NCI-H1105 treated with DMSO at 0.1 percent for 48 hours (cell line): ENCODE measurements at regions not wholly inside any gene's neighbourhood (a gene's known extent, or its start where the extent isn't known, plus 50 kb on each side); places are given as distances from the start of the nearest gene placed in this dataset.
"Not testable (repeated sequence)": the region's sequence is repeated elsewhere in the genome, so short reads cannot be mapped to it uniquely, and the experiment has no call there.

Experiments
- DNase-seq: peaks from one replicate; lab custom pipeline; 2025; lab: John Stamatoyannopoulos, UW

- DNase-seq: no peak
Observed at GRCh38 chr6:11407414-11407813, 130.1 kb upstream of the TMEM170B start.

DNA sequence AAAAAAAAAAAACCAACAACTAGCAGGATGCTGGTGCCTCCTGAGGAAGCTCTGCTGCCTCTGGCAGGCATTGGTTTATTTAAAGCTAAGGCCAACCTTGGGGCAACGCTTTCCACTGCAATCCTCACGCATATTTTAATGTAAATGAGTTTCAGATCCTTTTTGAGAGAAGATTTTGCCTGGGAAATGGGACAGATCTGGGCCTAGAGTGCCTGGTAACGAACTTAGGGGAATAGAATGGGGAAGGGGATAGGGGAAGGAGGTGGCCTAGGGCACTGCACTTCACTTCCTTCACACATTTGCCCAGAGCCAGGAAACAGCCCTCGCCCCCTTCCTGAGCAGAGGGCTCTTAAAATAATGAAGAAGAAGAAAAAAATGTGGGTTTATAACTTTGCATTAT is 132.7 kb upstream of the TMEM170B start:
- DNase-seq: no peak

DNA sequence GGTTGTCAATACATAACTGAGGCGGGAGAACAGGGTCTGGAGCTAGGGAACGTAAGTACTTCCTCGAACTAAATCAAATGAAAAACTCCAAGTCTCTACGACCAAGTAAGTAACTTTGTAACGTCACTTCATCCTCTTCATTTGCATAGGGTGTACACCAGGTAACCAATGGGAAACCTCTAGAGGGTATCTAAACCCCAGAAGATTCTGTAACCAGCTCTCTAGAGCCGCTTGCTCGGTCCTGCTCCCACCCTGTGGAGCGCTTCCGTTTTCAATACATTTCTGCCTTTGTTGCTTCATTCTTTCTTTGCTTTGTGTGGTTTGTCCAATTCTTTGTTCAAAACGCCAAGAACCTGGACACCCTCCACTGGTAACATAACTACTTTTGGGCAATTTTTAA is 133.5 kb upstream of the TMEM170B start:
- no peak for DNase-seq

GRCh38 chr6:11403035-11403601 is 134.4 kb upstream of the TMEM170B start:
- no peak for DNase-seq

- DNase-seq: not testable (repeated sequence)
Observed at GRCh38 chr6:11402581-11402980, 135.0 kb upstream of the TMEM170B start.

DNA sequence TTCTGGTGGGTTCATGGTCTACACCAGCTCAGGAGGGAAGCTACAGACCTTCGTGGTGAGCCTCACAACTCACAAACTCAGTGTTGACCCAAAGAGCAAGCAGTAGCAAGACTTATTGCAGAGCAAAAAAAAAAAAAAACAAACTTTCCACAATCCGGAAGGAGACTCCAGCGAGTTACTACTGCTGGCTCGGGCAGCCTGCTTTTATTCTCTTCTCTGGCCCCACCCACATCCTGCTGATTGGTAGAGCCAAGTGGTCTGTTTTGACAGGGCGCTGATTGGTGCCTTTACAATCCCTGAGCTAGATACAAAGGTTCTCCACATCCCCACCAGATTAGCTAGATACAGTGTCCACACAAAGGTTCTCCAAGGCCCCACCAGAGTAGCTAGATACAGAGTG is 135.6 kb upstream of the TMEM170B start:
- DNase-seq: not testable (repeated sequence)

- DNase-seq: no peak
Observed at GRCh38 chr6:11398451-11399326, 138.9 kb upstream of the TMEM170B start.

DNA sequence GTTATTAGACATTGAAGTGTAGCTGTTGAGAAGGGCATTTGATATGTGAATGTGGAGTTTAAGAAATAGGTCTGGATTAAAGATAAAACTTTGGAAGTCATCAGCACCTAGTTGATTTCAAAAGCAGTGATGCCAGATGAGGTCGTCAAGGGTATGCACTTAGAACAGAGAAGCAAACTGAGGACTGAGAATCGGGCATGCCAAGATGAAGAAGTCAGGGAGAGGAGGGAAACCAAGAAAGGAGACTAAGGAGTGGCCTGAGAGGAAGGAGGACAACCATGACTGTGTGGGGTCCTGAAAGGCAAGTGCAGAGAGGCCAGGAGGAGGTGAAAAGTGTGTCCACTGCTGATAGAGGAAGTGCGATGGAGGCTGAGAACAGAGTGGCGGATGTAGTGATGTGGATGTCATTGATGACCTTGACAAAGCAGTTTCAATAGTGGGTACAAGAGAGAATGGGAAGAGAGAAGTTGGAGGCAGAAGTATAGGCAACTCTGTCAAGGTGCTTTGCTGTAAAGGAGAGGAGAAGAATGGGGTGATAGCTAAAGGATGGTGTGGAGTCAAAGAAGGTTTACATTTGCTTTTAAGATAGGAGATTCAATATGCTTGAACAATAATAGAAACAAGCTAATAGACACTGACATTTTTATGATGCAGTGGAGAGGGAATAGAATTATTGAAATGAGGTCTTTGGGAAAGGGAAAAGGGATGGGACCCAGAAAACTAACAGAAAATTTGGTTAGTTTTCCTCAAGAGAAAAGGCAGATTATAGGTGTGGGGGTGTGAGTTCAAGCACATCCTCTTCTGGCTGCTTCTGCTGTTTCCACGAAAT is 139.7 kb upstream of the TMEM170B start:
- no peak for DNase-seq

DNA sequence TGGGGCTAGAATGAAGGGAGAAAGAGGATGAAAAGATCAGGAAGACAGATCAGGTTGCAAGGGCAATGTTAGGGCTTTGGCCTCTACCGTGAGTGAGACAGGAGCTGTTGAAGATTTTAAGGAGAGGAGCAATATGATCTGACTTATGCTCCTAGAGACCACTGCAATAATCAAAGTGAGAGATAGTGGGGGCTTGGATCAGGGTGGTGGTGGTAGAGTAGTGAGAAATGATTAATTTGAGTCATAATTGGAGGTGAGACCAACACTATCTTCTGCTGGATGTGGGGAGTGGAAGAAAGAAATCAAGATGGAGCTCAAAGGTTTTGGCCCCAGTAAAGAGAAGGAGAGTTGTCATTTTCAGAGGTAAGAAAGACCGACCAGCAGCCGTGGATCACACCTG is 140.7 kb upstream of the TMEM170B start:
- DNase-seq: no peak

DNA sequence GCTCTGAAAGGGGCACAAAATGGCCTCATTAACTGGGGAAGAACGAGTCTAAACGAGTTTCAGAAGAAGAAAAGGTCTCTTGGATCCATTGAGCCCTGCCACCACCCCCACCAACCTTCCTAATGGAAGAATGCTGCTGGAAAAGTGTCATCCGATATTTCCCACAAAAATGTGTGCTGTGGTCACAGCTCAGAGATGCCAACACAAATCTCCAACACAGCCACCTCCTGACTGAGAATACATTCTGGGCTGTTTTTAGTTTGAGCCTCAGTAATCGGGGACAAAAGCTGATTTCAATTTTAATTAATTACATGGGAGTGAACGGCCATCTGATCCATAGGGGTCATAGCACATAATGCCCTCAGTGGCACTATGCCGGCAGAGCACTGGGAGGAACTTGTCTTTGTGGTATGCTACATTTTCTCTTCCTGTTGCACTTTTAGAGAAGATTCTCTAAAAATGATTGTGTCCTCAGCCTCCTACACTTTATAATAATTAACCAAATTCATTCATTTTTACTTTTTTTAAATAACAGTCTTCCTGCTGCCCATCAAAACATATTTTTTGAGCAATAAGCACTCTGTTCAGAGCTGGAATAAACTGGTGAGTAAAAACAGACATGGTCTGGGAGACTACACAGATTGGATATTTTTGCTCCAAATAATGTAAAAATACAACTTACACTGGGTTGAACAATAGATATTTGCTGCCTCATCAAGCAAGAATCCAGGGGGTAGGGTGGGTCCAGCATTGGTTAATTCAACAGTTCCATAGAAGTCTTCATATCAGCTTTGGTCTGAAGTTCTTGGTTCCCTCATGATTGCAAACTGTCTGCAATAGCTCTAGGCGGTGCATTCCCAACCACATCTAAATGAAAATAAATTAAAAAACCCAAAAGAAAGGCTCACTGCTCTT is 143.6 kb upstream of the TMEM170B start:
- DNase-seq: no peak

DNA sequence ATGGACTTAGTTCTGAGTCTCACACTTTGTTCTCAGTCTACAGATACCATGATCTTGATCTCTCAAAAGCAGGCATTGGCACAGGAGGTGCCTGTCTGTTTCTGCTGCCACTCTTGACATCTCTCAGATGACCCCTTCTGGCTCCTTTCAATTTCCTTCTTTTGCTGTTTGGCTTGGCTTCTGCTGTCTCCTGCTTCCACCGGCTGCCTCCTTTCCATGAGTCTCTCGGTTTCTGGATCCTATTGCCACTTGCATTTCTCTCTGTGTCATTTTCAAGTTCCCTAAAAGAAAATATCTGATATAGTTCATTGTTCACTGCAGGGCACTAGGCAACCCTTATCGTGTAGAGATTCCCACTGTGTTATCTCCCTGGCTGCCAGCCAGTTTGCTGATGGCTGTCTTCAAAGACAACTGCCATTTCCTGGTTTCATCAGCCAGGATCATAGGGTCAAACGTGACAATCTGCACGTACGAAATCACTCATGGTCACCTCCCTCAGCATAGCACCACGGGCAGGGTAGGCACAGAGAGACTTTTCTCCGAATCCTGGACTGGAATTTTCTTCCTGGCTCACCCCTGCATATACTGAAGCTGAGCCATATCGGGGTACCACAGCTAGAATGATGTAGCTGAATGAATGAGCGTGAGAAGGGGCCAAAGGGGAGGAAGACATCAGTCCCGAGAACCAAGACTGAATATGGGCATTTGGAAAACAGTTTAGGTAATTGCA is 144.6 kb upstream of the TMEM170B start:
- DNase-seq: no peak

GRCh38 chr6:11391934-11392777 is 145.4 kb upstream of the TMEM170B start:
- DNase-seq: no peak

- no peak for DNase-seq
Observed at GRCh38 chr6:11389977-11390376, 147.6 kb upstream of the TMEM170B start.

DNA sequence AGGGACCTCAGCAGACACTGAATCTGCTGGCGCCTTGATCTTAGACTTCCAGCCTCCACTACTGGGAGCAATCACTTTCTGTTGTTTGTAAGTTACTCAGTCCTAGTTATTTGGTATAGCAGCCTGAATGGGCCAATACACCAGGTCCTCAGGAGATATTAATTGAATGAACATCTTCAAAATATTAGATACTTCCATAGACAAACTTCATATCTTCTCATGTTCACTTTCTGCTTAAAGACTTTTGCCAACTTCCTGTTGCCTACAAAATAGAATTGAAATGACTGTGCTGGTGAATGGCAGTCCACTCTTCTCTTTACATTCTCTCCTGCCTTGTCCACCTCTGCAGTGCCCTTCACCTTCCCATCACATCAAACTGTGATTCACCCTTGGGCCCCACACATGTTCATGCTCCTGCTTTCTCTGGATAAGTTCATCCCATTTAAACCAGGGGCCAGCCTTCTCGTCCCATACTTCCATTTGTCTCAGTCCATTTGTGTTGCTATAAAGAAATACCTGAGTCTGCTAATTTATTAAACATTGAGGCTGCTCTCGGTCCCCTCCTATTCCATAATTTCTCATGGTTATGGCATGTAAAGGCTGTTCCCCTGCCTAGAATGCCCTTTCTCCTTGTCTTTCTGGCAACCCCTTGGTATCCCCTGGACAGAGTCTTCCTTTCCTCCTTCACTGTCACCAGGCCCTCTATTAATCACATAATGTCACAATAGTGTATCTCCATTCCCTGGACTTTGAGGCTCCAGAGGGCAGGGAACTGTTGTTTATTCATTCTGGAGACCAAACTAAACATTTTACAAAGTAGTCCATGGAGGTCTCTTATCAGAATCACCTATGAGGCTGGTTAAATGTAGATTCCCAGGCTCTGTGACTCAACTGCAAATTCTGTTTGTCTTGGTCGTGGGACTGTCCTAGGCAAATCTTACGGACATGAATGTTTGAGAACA is 148.3 kb upstream of the TMEM170B start:
- no peak for DNase-seq

DNA sequence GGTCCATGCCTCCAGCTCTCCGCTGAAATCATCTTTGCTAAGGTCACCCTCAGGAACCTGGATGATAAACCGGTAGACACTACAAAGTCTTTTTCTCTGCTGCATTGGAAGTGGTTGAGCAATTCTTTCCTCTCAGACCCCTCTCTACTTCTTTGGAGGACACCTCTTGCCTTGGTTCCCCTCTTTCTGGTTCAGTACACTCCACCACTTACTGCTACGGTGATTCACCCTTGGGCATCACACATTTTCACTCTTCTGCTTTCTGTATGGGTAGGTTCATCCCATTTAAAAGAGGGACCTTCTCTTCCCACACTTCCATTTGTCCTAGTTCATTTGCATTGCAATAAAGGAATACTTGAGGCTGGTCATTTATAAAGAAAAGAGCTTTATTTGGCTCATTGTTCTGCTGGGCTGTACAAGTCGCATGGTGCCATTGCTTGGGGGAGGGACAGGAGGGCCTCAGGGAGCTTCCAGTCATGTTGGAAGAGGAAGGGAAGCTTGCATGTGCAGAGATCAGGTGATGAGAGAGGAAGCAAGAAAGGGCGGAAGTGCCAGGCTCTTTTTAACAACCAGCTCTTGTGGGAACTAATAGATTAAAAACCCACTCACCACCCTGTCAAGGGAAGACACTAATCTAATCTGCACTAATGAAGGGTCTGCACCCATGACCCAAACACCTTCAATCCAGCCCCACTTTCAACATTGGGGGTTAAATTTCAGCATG is 149.7 kb upstream of the TMEM170B start:
- DNase-seq: no peak

- no peak for DNase-seq
Observed at GRCh38 chr6:11386726-11387125, 150.8 kb upstream of the TMEM170B start.

- no peak for DNase-seq
Observed at GRCh38 chr6:11386323-11386722, 151.2 kb upstream of the TMEM170B start.
